ENCODE measurements at regions not wholly inside any gene's neighbourhood (a gene's known extent, or its start where the extent isn't known, plus 50 kb on each side); places are given as distances from the start of the nearest gene placed in this dataset.

GRCh38 chr19:28247243-28247642 is 965.7 kb downstream of the UQCRFS1 start:
- TF ChIP-seq, protein P1, sequence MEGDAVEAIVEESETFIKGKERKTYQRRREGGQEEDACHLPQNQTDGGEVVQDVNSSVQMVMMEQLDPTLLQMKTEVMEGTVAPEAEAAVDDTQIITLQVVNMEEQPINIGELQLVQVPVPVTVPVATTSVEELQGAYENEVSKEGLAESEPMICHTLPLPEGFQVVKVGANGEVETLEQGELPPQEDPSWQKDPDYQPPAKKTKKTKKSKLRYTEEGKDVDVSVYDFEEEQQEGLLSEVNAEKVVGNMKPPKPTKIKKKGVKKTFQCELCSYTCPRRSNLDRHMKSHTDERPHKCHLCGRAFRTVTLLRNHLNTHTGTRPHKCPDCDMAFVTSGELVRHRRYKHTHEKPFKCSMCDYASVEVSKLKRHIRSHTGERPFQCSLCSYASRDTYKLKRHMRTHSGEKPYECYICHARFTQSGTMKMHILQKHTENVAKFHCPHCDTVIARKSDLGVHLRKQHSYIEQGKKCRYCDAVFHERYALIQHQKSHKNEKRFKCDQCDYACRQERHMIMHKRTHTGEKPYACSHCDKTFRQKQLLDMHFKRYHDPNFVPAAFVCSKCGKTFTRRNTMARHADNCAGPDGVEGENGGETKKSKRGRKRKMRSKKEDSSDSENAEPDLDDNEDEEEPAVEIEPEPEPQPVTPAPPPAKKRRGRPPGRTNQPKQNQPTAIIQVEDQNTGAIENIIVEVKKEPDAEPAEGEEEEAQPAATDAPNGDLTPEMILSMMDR (IDR thresholded peaks at IDR 0.05 in 8 of 11, conservative IDR thresholded peaks at IDR 0.05 in 3 of 11), result no peak
- TF ChIP-seq POLR2A (IDR thresholded peaks at IDR 0.05), result no peak

Measured in spleen (tissue), 7 donors.